Posterior vena cava (tissue), 2 donors: ENCODE measurements at regions not wholly inside any gene's neighbourhood (a gene's known extent, or its start where the extent isn't known, plus 50 kb on each side); places are given as distances from the start of the nearest gene placed in this dataset.

Experiments used
- DNase-seq: peaks from one replicate; pipeline ENCODE4 v3.0.0-alpha.2; 2020; ENCODE audit warnings: low spot score
- intact Hi-C, 2 donors: fragments of 100-400 bp; cut with DNase I; formaldehyde crosslinking; loops; one replicate each; pipeline versions ENCODE4 v1.14.1 to v1.14.2; 2022 to 2023
- donor health status: DM: yes; HTN: yes; CAD: no.
- donor health status: DM: yes; HTN: yes; CAD: no.

- DNase-seq: no peak
- intact Hi-C loops: no loop called here
Observed at GRCh38 chr4:106486533-106486932, 118.0 kb upstream of the GIMD1 start.

- DNase-seq: no peak
- intact Hi-C loops: no loop called here
Observed at GRCh38 chr4:106481801-106482200, 113.2 kb upstream of the GIMD1 start.

GRCh38 chr4:106478152-106478551 is 109.6 kb upstream of the GIMD1 start:
- intact Hi-C loops: no loop called here
- no peak for DNase-seq

GRCh38 chr4:106476741-106477140 is 108.2 kb upstream of the GIMD1 start:
- intact Hi-C loops: no loop called here

GRCh38 chr4:106473515-106473914 is 104.9 kb upstream of the GIMD1 start:
- intact Hi-C loops: no loop called here
- DNase-seq: no peak

More at GRCh38 chr4:106476741-106477140, 108.2 kb upstream of the GIMD1 start:
- DNase-seq: no peak

- intact Hi-C loops: no loop called here
- no peak for DNase-seq
Observed at GRCh38 chr4:106471151-106471550, 102.6 kb upstream of the GIMD1 start.

GRCh38 chr4:106463622-106464021 is 95.0 kb upstream of the GIMD1 start:
- DNase-seq: no peak
- intact Hi-C loops: no loop called here

- DNase-seq: no peak
- intact Hi-C loops: no loop called here
Observed at GRCh38 chr4:106454581-106454980, 86.0 kb upstream of the GIMD1 start.

GRCh38 chr4:106454021-106454420 is 85.4 kb upstream of the GIMD1 start:
- no peak for DNase-seq
- intact Hi-C loops: no loop called here

- DNase-seq: no peak
- intact Hi-C loops: no loop called here
Observed at GRCh38 chr4:106451091-106451490, 82.5 kb upstream of the GIMD1 start.

GRCh38 chr4:106450249-106450648 is 81.7 kb upstream of the GIMD1 start:
- DNase-seq: no peak
- intact Hi-C loops: no loop called here

- no peak for DNase-seq
- intact Hi-C loops: no loop called here
Observed at GRCh38 chr4:106444557-106444956, 76.0 kb upstream of the GIMD1 start.

- intact Hi-C loops: no loop called here
- DNase-seq: no peak
Observed at GRCh38 chr4:106430797-106431196, 62.2 kb upstream of the GIMD1 start.

GRCh38 chr4:106429885-106430284 is 61.3 kb upstream of the GIMD1 start:
- intact Hi-C loops: no loop called here
- DNase-seq: no peak

GRCh38 chr4:106426069-106426468 is 57.5 kb upstream of the GIMD1 start:
- intact Hi-C loops: no loop called here
- no peak for DNase-seq

GRCh38 chr4:106425576-106425975 is 57.0 kb upstream of the GIMD1 start:
- intact Hi-C loops: no loop called here
- DNase-seq: no peak

GRCh38 chr4:106424426-106424825 is 55.8 kb upstream of the GIMD1 start:
- no peak for DNase-seq
- intact Hi-C loops: no loop called here

GRCh38 chr4:106423791-106424190 is 55.2 kb upstream of the GIMD1 start:
- intact Hi-C loops: no loop called here
- DNase-seq: no peak

GRCh38 chr4:106422766-106423165 is 54.2 kb upstream of the GIMD1 start:
- no peak for DNase-seq
- intact Hi-C loops: no loop called here

- DNase-seq: no peak
- intact Hi-C loops: no loop called here
Observed at GRCh38 chr4:106421441-106422296, 53.1 kb upstream of the GIMD1 start.

GRCh38 chr4:106418444-106418843 is 49.9 kb upstream of the GIMD1 start:
- no peak for DNase-seq
- intact Hi-C loops: no loop called here
